CD4-positive, CD25-positive, alpha-beta regulatory T cell (primary cell): ENCODE measurements at regions not wholly inside any gene's neighbourhood (a gene's known extent, or its start where the extent isn't known, plus 50 kb on each side); places are given as distances from the start of the nearest gene placed in this dataset.

Experiments
- ATAC-seq, 2 donors: fragments of 150-1000 bp; cut with Tn5 transposase; one replicate each; pipeline ENCODE4 v1.10.0; 2021; ENCODE audit warnings: low read depth in 2 of 2, moderate number of reproducible peaks in 2 of 2, moderate library complexity in 1 of 2
- DNase-seq, 3 donors: peaks; one replicate each; pipeline versions ENCODE4 v3.0.0 to v3.0.0-alpha.2; 2012 to 2022; ENCODE audit warnings: mixed read lengths in 1 of 3
- H3K27ac ChIP-seq: one replicate; pipeline ENCODE4 v1.7.0; 2013; ENCODE audit warnings: mild to moderate bottlenecking, low read length; ENCODE audit not compliant: insufficient read depth, poor library complexity, severe bottlenecking
- H3K27me3 ChIP-seq: one replicate; pipeline ENCODE4 v1.7.0; 2013; ENCODE audit warnings: low read length; ENCODE audit not compliant: control insufficient read depth, insufficient read depth
- H3K36me3 ChIP-seq: one replicate; pipeline ENCODE4 v1.7.0; 2013; ENCODE audit warnings: mild to moderate bottlenecking, low read length, moderate library complexity; ENCODE audit not compliant: control insufficient read depth, insufficient read depth
- H3K4me1 ChIP-seq: 2 replicates; pipeline ENCODE4 v1.7.0; 2013; ENCODE audit warnings: mild to moderate bottlenecking, low read length; ENCODE audit not compliant: insufficient read depth, control insufficient read depth, poor library complexity, severe bottlenecking
- H3K4me3 ChIP-seq: one replicate; pipeline ENCODE4 v1.7.0; 2013; ENCODE audit warnings: low read depth, mild to moderate bottlenecking, low read length, moderate library complexity
- H3K9me3 ChIP-seq, 2 experiments: 1 replicate in 1 of 2; 2 replicates in 1 of 2; pipeline ENCODE4 v1.7.0; 2013; ENCODE audit warnings: low read length in 2 of 2, mild to moderate bottlenecking in 1 of 2, moderate library complexity in 1 of 2; ENCODE audit not compliant: control insufficient read depth in 2 of 2
- H3K27ac Mint-ChIP-seq, 3 donors: one replicate each; pipeline ENCODE4 v1.8.0; 2020 to 2022; ENCODE audit warnings: mild to moderate bottlenecking in 3 of 3, mixed read lengths in 3 of 3, moderate library complexity in 2 of 3
- H3K27me3 Mint-ChIP-seq: one replicate; pipeline ENCODE4 v1.8.0; 2022; ENCODE audit warnings: mild to moderate bottlenecking, mixed read lengths
- H3K36me3 Mint-ChIP-seq: one replicate; pipeline ENCODE4 v1.8.0; 2020; ENCODE audit warnings: mixed read lengths
- H3K4me1 Mint-ChIP-seq, 4 donors: one replicate each; pipeline ENCODE4 v1.8.0; 2020 to 2022; ENCODE audit warnings: mixed read lengths in 4 of 4, mild to moderate bottlenecking in 1 of 4
- H3K4me3 Mint-ChIP-seq, 4 donors: one replicate each; pipeline ENCODE4 v1.8.0; 2020 to 2022; ENCODE audit warnings: mild to moderate bottlenecking in 4 of 4, mixed read lengths in 4 of 4, moderate library complexity in 3 of 4
- H3K9me3 Mint-ChIP-seq, 7 donors: one replicate each; pipeline ENCODE4 v1.8.0; 2020 to 2022; ENCODE audit warnings: mixed read lengths in 7 of 7, mild to moderate bottlenecking in 3 of 7, moderate library complexity in 2 of 7

GRCh38 chr4:35364321-35364870 is 879.9 kb downstream of the ARAP2 start:
- Histone ChIP-seq H3K36me3 (no peaks in the 10 kb centered on the region), H3K27me3 (no peaks in the 10 kb centered on the region), H3K9me3 (no peaks in the 10 kb centered on the region), H3K27ac (no peak overlapping the region), H3K4me3 (no peak overlapping the region), H3K4me1 (no peaks in the 10 kb centered on the region)
- Mint-ChIP-seq H3K27me3 (no peaks in the 10 kb centered on the region), H3K36me3 (no peaks in the 10 kb centered on the region), H3K9me3 (peaks cover 9 to 40% (median 12%) of the 10 kb centered on the region in 7 donors), H3K4me3 (no peak overlapping the region), H3K4me1 (no peaks in the 10 kb centered on the region), H3K27ac (no peak overlapping the region)
- DNase-seq (no peak), ATAC-seq (no peak)

- H3K4me3 ChIP-seq: no peak overlapping the region
- Mint-ChIP-seq H3K4me1 (no peaks in the 10 kb centered on the region), H3K27me3 (no peaks in the 10 kb centered on the region), H3K27ac (no peak overlapping the region), H3K36me3 (no peaks in the 10 kb centered on the region), H3K4me3 (no peak overlapping the region), H3K9me3 (peaks cover 8 to 35% (median 9%) of the 10 kb centered on the region in 7 donors)
- no peaks in the 10 kb centered on the region for H3K27me3 ChIP-seq
- ATAC-seq: no peak
- H3K36me3 ChIP-seq: no peaks in the 10 kb centered on the region
- no peak overlapping the region for H3K27ac ChIP-seq
- H3K9me3 ChIP-seq: no peaks in the 10 kb centered on the region
- DNase-seq: no peak
- H3K4me1 ChIP-seq: no peaks in the 10 kb centered on the region
These were observed 879.1 kb downstream of the ARAP2 start for GRCh38 chr4:35365186-35365585.

GRCh38 chr4:35399912-35400311 is 844.4 kb downstream of the ARAP2 start:
- peaks cover 0 to 10% (median 5%) of the 10 kb centered on the region in 7 donors for H3K9me3 Mint-ChIP-seq
- Histone ChIP-seq H3K27ac (no peak overlapping the region), H3K27me3 (no peaks in the 10 kb centered on the region), H3K4me3 (no peak overlapping the region), H3K4me1 (no peaks in the 10 kb centered on the region), H3K9me3 (no peaks in the 10 kb centered on the region), H3K36me3 (no peaks in the 10 kb centered on the region)
- no peak overlapping the region for H3K27ac Mint-ChIP-seq
- ATAC-seq (no peak), DNase-seq (no peak)
- H3K4me3 Mint-ChIP-seq: no peak overlapping the region
- H3K4me1 Mint-ChIP-seq: no peaks in the 10 kb centered on the region
- no peaks in the 10 kb centered on the region for H3K27me3 Mint-ChIP-seq
- no peaks in the 10 kb centered on the region for H3K36me3 Mint-ChIP-seq

- DNase-seq (no peak), ATAC-seq (no peak)
- Histone ChIP-seq H3K27me3 (no peaks in the 10 kb centered on the region), H3K36me3 (no peaks in the 10 kb centered on the region), H3K9me3 (no peaks in the 10 kb centered on the region), H3K4me1 (no peaks in the 10 kb centered on the region), H3K27ac (no peak overlapping the region), H3K4me3 (no peak overlapping the region)
- peaks cover 0 to 8% (median 3%) of the 10 kb centered on the region in 7 donors for H3K9me3 Mint-ChIP-seq
- H3K4me3 Mint-ChIP-seq: no peak overlapping the region
- H3K36me3 Mint-ChIP-seq: no peaks in the 10 kb centered on the region
- H3K4me1 Mint-ChIP-seq: no peaks in the 10 kb centered on the region
- H3K27ac Mint-ChIP-seq: no peak overlapping the region
- H3K27me3 Mint-ChIP-seq: no peaks in the 10 kb centered on the region
These were observed 821.2 kb downstream of the ARAP2 start for GRCh38 chr4:35423104-35423503.

- DNase-seq (no peak), ATAC-seq (no peak)
- no peak overlapping the region for H3K27ac ChIP-seq
- peaks cover 0 to 38% (median 6%) of the 10 kb centered on the region in 7 donors for H3K9me3 Mint-ChIP-seq
- no peaks in the 10 kb centered on the region for H3K4me1 ChIP-seq
- H3K27me3 Mint-ChIP-seq: no peaks in the 10 kb centered on the region
- H3K27me3 ChIP-seq: no peaks in the 10 kb centered on the region
- peaks cover 0 to 12% of the 10 kb centered on the region in 2 experiments for H3K9me3 ChIP-seq
- H3K4me3 Mint-ChIP-seq: no peak overlapping the region
- no peaks in the 10 kb centered on the region for H3K36me3 ChIP-seq
- no peak overlapping the region for H3K27ac Mint-ChIP-seq
- no peaks in the 10 kb centered on the region for H3K36me3 Mint-ChIP-seq
- H3K4me3 ChIP-seq: no peak overlapping the region
- H3K4me1 Mint-ChIP-seq: no peaks in the 10 kb centered on the region
These were observed 796.8 kb downstream of the ARAP2 start for GRCh38 chr4:35447474-35447873.

GRCh38 chr4:35459045-35459444 is 785.3 kb downstream of the ARAP2 start:
- Mint-ChIP-seq H3K9me3 (peaks cover 0 to 27% (median 7%) of the 10 kb centered on the region in 7 donors), H3K36me3 (no peaks in the 10 kb centered on the region), H3K27ac (no peak overlapping the region), H3K4me1 (no peaks in the 10 kb centered on the region), H3K4me3 (no peak overlapping the region), H3K27me3 (no peaks in the 10 kb centered on the region)
- Histone ChIP-seq H3K27me3 (no peaks in the 10 kb centered on the region), H3K27ac (no peak overlapping the region), H3K4me1 (no peaks in the 10 kb centered on the region), H3K4me3 (no peak overlapping the region), H3K36me3 (no peaks in the 10 kb centered on the region), H3K9me3 (no peaks in the 10 kb centered on the region)
- DNase-seq: no peak
- no peak for ATAC-seq

GRCh38 chr4:35461931-35462659 is 782.2 kb downstream of the ARAP2 start:
- DNase-seq (no peak), ATAC-seq (no peak)
- Histone ChIP-seq H3K4me3 (no peak overlapping the region), H3K9me3 (no peaks in the 10 kb centered on the region), H3K27me3 (no peaks in the 10 kb centered on the region), H3K27ac (no peak overlapping the region), H3K4me1 (no peaks in the 10 kb centered on the region), H3K36me3 (no peaks in the 10 kb centered on the region)
- Mint-ChIP-seq H3K4me1 (no peaks in the 10 kb centered on the region), H3K27ac (no peak overlapping the region), H3K36me3 (no peaks in the 10 kb centered on the region), H3K9me3 (peaks cover 0 to 25% (median 7%) of the 10 kb centered on the region in 7 donors), H3K27me3 (no peaks in the 10 kb centered on the region), H3K4me3 (no peak overlapping the region)
